ENCODE measurements at regions not wholly inside any gene's neighbourhood (a gene's known extent, or its start where the extent isn't known, plus 50 kb on each side); places are given as distances from the start of the nearest gene placed in this dataset.

DNA sequence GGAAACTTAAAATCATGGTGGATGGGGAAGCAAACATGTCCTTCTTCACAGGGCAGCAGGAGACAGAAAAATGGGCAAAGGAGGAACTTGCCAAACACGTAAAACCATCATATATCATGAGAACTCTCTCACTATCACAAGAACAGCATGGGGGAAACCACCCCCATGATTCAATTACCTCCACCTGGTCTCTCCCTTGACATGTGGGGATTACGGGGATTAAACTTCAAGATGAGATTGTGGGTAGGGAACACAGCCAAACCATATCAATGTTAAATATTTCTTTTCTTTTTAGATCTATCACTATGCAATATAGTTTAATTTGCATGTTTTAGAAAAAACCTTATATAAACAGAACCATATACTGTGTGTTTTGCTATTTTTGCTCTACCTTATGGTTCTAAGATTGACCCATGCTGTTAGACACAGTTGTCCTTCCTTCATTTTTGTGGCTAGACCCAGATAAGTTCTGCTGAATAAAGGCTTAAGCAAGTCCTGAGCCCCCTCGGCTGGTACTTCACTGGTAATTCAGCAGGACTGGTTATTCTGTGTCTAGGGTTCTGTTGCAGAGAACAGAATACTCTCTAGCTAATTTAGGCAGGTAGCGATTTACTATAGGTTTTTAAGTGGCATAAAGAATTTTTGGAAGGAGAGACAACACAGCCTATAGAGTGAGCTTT is 253.7 kb upstream of the HMGA2 start:
- no peak for TF ChIP-seq CTCF (conservative IDR thresholded peaks at IDR 0.05; ENCODE audit: low read length)
- no peak for TF ChIP-seq EZH2phosphoT487 (IDR thresholded peaks at IDR 0.05; ENCODE audit: borderline replicate concordance, low read depth, low read length)

All from OCI-LY7 (cell line).